HepG2 (cell line): ENCODE measurements at regions not wholly inside any gene's neighbourhood (a gene's known extent, or its start where the extent isn't known, plus 50 kb on each side); places are given as distances from the start of the nearest gene placed in this dataset.

ENCODE experiments used
- MXI1 ChIP-seq: IDR thresholded peaks from 3 replicates; pipeline ENCODE4 v1.6.1; 2012; ENCODE audit warnings: low read depth, low read length, inconsistent platforms, borderline replicate concordance
- MYC ChIP-seq: sonication (generic); formaldehyde crosslinking; IDR thresholded peaks from 2 replicates; pipeline ENCODE4 v1.9.0; 2021; ENCODE audit warnings: missing genetic modification reagents, borderline replicate concordance
- NFE2L2 ChIP-seq: fragments of 150-350 bp; IDR thresholded peaks from 2 replicates; pipeline ENCODE4 v1.6.1; 2014; ENCODE audit warnings: low read length
- POLR2AphosphoS2 ChIP-seq: IDR thresholded peaks from 2 replicates; pipeline ENCODE4 v1.6.1; 2011; ENCODE audit warnings: low read depth, low read length, improper control_type of control experiment
- SNRNP70 ChIP-seq: fragments of 200-400 bp; formaldehyde crosslinking; IDR thresholded peaks from 2 replicates; pipeline ENCODE4 v1.6.1; 2017; ENCODE audit warnings: mild to moderate bottlenecking, low read depth, low read length, moderate library complexity
- SP1 ChIP-seq, 2 experiments: fragments of 450-650 bp in 1 of 2; sonication (generic) in 1 of 2; formaldehyde crosslinking in 1 of 2; IDR thresholded peaks; 2 replicates each; pipeline versions ENCODE4 v1.4.0 to v1.6.1; 2016 to 2020; ENCODE audit warnings: missing genetic modification reagents in 1 of 2
- STAT6 ChIP-seq: sonication (generic); formaldehyde crosslinking; IDR thresholded peaks from 2 replicates; pipeline ENCODE4 v1.4.0; 2020; ENCODE audit warnings: missing genetic modification reagents, mild to moderate bottlenecking, borderline replicate concordance
- ZNF772 ChIP-seq: sonication (generic); formaldehyde crosslinking; IDR thresholded peaks from 2 replicates; pipeline ENCODE4 v1.5.0; 2020; ENCODE audit warnings: mild to moderate bottlenecking, missing genetic modification reagents
- TF ChIP-seq, protein P1 (sequence below): IDR thresholded peaks from 2 replicates; pipeline ENCODE4 v1.6.1; 2016; ENCODE audit warnings: control low read depth

GRCh38 chr5:36792560-36793180, 83.9 kb upstream of the NIPBL start:
- no peak for TF ChIP-seq STAT6 (CRISPR knock-in tag)
- TF ChIP-seq ZNF772 (CRISPR knock-in tag), result no peak
- no peak for TF ChIP-seq SNRNP70
- TF ChIP-seq MXI1, result no peak
- no peak for TF ChIP-seq POLR2AphosphoS2
- no peak for TF ChIP-seq MYC (CRISPR knock-in tag)
- TF ChIP-seq, protein P1, sequence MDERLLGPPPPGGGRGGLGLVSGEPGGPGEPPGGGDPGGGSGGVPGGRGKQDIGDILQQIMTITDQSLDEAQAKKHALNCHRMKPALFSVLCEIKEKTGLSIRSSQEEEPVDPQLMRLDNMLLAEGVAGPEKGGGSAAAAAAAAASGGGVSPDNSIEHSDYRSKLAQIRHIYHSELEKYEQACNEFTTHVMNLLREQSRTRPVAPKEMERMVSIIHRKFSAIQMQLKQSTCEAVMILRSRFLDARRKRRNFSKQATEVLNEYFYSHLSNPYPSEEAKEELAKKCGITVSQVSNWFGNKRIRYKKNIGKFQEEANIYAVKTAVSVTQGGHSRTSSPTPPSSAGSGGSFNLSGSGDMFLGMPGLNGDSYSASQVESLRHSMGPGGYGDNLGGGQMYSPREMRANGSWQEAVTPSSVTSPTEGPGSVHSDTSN, result no peak
- no peak for TF ChIP-seq SP1 (IDR thresholded peaks at IDR 0.05)
- TF ChIP-seq SP1 (CRISPR knock-in tag; IDR thresholded peaks at IDR 0.05), result no peak
- no peak for TF ChIP-seq NFE2L2
